ENCODE measurements at regions not wholly inside any gene's neighbourhood (a gene's known extent, or its start where the extent isn't known, plus 50 kb on each side); places are given as distances from the start of the nearest gene placed in this dataset.
"Not testable (repeated sequence)": the region's sequence is repeated elsewhere in the genome, so short reads cannot be mapped to it uniquely, and the experiment has no call there.

DNA sequence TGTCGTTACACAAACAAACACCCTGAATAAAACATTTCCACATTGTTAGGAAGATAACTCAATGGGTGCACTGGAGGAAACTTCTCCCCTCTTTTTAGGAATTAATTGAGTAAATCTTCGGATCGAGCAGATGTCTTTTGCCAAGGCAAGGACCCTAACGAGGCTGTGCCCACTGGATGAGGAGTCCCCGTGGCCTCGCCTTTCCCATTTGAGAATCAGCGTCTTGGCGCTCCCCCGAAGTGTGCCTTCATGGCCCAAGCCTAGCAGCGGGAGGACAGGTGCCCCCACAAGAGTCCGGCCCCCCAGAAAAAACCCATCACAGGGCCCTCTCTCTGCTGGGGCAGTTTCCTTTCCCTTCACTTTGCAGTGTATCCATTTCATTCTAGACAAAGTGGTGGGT, 246.6 kb downstream of the BCL11B start:
- Mint-ChIP-seq H3K4me3 (no peak overlapping the region), H3K36me3 (no peaks in the 10 kb centered on the region), H3K27me3 (no peaks in the 10 kb centered on the region), H3K4me1 (no peaks in the 10 kb centered on the region), H3K9me3 (peaks cover 14% of the 10 kb centered on the region), H3K27ac (no peak overlapping the region)
- ATAC-seq = no peak

DNA sequence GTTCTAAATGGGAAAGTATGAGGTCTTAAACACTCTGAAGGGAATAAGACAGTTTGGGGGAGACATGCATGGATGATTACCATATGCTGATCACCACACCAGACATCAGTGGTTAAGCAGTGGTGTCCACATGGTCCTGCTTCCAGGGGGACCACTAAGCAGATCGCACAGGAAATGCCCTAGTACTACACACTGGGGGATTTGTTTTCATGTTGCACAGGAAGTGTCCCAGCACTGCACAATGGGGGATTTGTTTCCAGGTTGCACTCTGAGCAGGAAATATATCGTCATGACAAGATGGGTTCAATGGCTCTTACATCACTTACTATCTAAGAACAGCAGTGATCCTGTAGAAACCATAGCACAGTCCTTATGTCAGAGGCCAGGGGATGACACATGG, 245.5 kb downstream of the BCL11B start:
- ATAC-seq = no peak
- Mint-ChIP-seq H3K9me3 (peaks cover 11% of the 10 kb centered on the region), H3K4me3 (no peak overlapping the region), H3K36me3 (no peaks in the 10 kb centered on the region), H3K4me1 (no peaks in the 10 kb centered on the region), H3K27ac (no peak overlapping the region), H3K27me3 (no peaks in the 10 kb centered on the region)

DNA sequence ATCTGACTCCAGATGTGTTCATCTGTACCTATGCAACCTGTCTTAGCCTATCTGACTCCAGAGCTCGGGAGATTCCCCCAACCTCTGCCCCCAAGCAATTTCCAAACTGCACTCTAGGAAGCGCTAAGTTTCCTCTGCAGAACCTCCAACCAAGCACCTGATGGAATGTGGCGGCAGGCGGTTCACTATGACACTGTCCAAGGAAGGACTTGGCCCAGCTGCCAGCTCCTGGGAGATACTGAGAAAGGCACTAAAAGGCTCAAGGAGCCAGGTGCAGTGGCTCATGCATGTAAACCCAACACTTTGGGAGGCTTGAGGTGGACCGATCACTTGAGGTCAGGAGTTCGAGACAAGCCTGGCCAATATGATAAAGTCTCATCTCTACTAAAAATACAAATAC, 244.0 kb downstream of the BCL11B start:
- Mint-ChIP-seq H3K4me3 (no peak overlapping the region), H3K36me3 (no peaks in the 10 kb centered on the region), H3K9me3 (peaks cover 12% of the 10 kb centered on the region), H3K27ac (no peak overlapping the region), H3K27me3 (no peaks in the 10 kb centered on the region), H3K4me1 (no peaks in the 10 kb centered on the region)
- ATAC-seq = no peak

DNA sequence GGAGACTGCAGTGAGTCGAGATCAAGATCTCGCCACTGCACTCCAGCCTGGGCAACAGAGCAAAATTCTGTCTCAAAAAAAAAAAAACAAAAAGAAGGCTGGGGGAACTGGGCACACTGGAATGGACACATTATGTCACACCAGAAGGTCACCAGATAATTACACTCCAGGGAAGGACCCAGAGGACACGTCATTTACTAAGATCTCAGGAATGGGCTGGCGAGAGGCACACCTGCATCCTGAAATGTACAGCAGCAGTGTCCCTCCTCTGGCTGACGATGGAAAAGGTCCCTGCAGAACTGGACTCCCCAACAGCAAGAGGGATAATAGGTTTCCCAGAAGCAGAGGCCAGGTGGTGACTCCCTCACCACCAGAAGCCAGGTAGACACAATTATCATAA, 243.5 kb downstream of the BCL11B start:
- H3K4me1 Mint-ChIP-seq = no peaks in the 10 kb centered on the region
- no peak overlapping the region for H3K27ac Mint-ChIP-seq
- H3K36me3 Mint-ChIP-seq = no peaks in the 10 kb centered on the region
- H3K4me3 Mint-ChIP-seq = no peak overlapping the region
- no peak for ATAC-seq
- no peaks in the 10 kb centered on the region for H3K27me3 Mint-ChIP-seq
- H3K9me3 Mint-ChIP-seq = peaks cover 12% of the 10 kb centered on the region

DNA sequence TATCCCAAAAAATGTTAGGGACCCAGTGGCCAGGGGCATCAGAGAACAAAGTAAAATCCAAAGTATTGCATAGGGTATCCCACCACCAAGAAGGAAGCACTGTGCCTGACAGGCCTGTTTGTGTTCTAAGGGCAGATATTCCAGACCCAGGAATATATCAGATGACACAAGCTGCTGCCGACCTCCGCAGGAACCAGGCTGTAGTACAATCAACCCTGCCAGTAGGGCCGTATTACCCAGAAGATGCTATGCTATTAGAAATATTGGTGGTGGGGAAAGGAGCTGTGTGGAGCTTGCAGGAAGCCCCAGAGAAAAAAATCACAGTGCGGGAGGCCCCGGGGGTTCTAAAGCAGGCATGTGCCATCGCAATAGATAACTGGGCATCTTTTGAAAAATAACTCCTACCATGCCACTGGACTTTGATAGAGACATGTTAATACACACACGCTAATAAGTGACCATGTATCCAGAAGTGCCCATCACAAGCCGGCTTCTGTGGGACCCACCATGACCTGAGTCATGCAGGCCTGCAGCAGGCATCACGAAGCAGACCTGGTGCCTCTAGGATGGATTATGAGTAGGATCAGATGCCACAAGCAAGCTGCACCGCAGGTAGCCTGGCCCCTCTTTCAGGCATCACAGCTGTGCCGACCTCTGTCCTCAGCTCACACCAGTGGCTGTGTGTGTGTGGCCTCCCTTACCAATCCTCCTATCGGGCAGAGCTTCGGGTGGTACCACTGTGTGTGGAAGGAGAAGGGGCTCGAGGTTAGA, 242.7 kb downstream of the BCL11B start:
- Mint-ChIP-seq H3K9me3 (peaks cover 12% of the 10 kb centered on the region), H3K36me3 (no peaks in the 10 kb centered on the region), H3K27me3 (no peaks in the 10 kb centered on the region), H3K27ac (no peak overlapping the region), H3K4me3 (no peak overlapping the region), H3K4me1 (no peaks in the 10 kb centered on the region)
- ATAC-seq = no peak

DNA sequence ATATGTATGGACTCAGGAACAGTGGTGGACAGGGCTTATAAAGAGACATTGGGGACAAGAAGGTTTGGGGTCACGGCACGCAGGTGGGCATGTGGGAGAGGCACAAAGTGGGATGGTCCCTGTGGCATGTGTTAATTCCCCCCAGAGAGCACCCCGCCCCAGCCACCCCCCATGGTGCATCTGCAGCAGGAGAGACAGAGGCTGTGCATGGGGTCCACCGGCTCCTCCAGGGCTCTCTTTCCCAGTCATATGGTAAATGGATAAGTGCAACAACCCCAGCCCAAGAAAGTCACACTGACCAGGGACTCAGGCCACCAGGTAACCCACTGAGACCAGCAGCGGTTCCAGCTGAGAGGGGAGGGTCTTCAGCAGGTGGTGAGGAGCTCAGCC, 242.1 kb downstream of the BCL11B start:
- Mint-ChIP-seq H3K36me3 (no peaks in the 10 kb centered on the region), H3K9me3 (peaks cover 12% of the 10 kb centered on the region), H3K27me3 (no peaks in the 10 kb centered on the region), H3K4me3 (no peak overlapping the region), H3K27ac (no peak overlapping the region), H3K4me1 (no peaks in the 10 kb centered on the region)
- no peak for ATAC-seq

DNA sequence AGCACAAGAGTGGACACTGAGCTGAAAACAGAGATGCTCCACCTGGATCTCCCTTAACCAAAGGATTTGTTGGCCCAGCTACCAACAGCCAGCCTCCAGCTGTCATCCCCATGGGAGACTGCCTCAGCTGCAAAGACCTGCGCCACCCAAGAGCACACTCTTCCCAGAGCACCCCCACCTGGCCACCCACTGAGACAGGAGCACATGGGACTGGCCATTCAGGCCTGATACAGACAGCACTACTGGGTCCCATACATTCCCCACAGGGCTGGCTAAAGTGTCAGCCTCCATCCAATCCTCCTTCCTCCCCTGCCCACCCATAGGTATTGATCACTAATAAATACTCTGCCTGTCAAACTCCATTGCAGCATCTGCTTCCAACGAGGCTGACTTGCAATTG, 241.5 kb downstream of the BCL11B start:
- no peak overlapping the region for H3K4me3 Mint-ChIP-seq
- ATAC-seq = no peak
- H3K9me3 Mint-ChIP-seq = peaks cover 12% of the 10 kb centered on the region
- H3K27ac Mint-ChIP-seq = no peak overlapping the region
- no peaks in the 10 kb centered on the region for H3K36me3 Mint-ChIP-seq
- H3K4me1 Mint-ChIP-seq = no peaks in the 10 kb centered on the region
- no peaks in the 10 kb centered on the region for H3K27me3 Mint-ChIP-seq

DNA sequence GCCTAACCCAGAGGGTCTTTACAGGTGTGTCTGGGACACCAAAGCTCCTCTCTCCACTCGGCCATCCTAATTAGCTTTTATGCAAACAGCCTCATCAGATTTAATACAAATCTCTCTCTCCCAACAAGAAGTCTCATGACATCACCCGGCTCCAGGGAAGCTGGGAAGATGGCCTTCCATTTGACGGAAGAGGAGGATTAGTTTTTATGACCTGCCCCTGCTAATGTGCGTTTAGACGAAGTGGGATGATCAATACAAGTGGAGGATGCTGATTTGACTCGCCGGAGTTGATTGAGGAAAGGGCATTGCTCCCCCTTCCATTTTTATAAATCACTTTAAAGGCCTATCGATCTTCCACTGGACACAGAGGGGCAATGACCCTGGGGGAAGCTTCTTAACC, 239.2 kb downstream of the BCL11B start:
- no peak overlapping the region for H3K4me3 Mint-ChIP-seq

DNA sequence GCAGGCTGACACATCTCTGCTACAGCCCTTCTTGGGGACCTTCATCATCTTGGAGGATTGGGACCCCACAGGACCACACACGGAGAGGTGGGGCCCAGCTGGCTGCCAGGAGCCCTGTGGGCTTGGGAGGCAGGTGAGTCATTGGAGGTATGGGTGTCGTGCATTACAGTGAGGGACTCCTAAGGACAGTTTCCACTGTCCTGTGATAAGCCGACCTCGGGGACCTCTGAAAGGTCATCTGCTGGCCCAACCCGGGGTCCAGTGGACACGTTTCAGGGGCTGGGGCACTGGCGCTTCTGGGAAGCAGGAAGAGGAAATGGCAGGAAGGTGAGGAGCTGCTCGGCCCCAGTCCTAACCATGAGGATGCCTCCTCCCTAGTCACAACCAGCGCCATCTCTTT, 238.0 kb downstream of the BCL11B start:
- Mint-ChIP-seq H3K36me3 (no peaks in the 10 kb centered on the region), H3K4me1 (no peaks in the 10 kb centered on the region), H3K9me3 (peaks cover 8% of the 10 kb centered on the region), H3K4me3 (no peak overlapping the region), H3K27me3 (no peaks in the 10 kb centered on the region), H3K27ac (no peak overlapping the region)
- no peak for ATAC-seq

More for the DNA sequence above, 239.2 kb downstream of the BCL11B start:
- Mint-ChIP-seq H3K27me3 (no peaks in the 10 kb centered on the region), H3K4me1 (no peaks in the 10 kb centered on the region), H3K9me3 (peaks cover 6% of the 10 kb centered on the region), H3K36me3 (no peaks in the 10 kb centered on the region), H3K27ac (no peak overlapping the region)
- no peak for ATAC-seq

DNA sequence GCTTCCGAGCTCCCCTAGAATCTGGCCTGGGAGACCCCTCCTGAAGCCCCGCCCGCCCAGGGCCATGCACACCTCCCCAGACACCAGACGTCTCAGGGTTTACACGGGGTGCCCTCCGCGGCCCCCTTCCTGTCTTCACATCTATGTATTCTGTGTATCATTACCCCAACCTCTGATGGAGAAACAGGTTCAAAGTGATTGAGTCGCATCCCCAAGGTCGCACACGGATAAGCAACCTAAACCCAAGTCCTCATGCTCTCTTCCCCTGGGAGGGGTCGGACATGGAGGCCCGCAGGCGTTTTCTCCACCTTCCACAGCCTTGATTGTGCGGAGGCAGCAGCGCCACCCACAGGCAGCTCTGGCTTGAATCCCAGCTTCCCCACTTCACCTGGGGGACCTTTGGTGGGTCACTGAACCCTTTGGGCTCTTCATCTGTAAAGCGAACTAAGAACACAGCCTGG, 237.3 kb downstream of the BCL11B start:
- Mint-ChIP-seq H3K27ac (no peak overlapping the region), H3K4me3 (no peak overlapping the region), H3K9me3 (peaks cover 8% of the 10 kb centered on the region), H3K4me1 (no peaks in the 10 kb centered on the region), H3K27me3 (no peaks in the 10 kb centered on the region), H3K36me3 (no peaks in the 10 kb centered on the region)
- no peak for ATAC-seq

DNA sequence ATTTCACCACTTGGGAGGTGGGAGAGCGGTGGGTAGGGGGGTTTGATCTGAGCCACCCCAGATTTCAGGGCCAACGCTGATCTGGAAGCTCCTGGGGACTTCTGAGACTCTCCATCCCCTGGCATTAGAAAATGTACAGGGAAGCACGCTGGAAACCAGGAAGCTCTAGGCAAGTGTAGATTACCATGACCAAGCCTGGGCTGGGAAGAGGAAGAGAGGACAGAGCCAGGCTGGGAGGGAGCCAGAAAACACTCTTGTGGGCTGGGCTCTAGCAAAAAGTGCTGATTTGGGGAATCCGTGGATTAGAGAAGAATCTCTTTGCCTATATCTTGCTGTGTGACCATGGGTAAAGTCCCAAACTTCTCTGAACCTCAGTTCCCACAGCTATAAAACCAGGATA, 236.7 kb downstream of the BCL11B start:
- no peaks in the 10 kb centered on the region for H3K27me3 Mint-ChIP-seq
- H3K4me3 Mint-ChIP-seq = no peak overlapping the region
- no peak for ATAC-seq
- no peaks in the 10 kb centered on the region for H3K4me1 Mint-ChIP-seq
- H3K27ac Mint-ChIP-seq = no peak overlapping the region
- H3K9me3 Mint-ChIP-seq = peaks cover 10% of the 10 kb centered on the region
- H3K36me3 Mint-ChIP-seq = no peaks in the 10 kb centered on the region

DNA sequence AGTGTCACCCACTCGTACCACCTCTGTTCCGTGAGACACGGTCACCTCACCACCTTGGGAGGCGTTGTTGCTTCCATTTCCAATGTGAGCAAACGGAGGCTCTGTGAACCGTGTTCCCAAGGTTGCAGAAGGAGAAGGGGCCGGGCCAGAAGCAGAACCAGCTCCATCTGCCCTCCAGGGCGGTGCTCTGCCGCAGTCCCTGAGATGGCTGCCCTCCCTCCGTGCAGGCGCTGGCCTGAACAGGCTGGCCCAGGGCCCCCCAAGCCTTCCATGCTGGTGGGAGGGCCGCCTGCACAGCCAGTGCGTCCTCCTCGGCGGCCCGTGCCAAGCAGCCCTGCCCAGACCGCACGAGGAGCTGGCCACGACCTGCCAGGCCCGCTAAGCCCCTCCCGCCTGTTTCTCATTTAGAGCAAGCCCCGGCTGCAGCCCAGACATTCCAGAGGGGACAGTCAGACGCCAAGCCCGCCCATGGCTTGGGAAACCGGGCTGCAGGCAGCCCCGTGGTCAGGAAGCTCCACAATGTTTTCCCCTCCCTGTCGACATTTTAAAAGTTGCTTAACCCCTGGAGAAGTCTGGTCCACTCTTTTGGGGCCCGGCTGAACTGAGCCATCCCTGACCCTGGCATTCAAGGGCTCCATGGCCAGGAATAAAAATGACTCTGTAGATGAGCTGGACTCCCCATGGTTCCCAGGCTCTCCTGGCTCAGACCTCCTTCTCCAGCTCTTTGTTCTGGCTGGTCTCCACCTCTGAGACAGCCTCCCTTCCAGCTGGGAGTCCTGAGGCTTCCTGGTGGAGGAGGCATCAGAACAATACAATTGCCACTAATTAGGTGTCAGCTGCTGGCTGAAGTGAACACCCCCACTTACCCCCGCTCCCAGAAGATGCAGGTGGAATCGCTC, 236.0 kb downstream of the BCL11B start:
- Mint-ChIP-seq H3K36me3 (no peaks in the 10 kb centered on the region), H3K27ac (no peak overlapping the region), H3K4me3 (no peak overlapping the region), H3K9me3 (peaks cover 10% of the 10 kb centered on the region), H3K27me3 (no peaks in the 10 kb centered on the region), H3K4me1 (no peaks in the 10 kb centered on the region)
- ATAC-seq = no peak

DNA sequence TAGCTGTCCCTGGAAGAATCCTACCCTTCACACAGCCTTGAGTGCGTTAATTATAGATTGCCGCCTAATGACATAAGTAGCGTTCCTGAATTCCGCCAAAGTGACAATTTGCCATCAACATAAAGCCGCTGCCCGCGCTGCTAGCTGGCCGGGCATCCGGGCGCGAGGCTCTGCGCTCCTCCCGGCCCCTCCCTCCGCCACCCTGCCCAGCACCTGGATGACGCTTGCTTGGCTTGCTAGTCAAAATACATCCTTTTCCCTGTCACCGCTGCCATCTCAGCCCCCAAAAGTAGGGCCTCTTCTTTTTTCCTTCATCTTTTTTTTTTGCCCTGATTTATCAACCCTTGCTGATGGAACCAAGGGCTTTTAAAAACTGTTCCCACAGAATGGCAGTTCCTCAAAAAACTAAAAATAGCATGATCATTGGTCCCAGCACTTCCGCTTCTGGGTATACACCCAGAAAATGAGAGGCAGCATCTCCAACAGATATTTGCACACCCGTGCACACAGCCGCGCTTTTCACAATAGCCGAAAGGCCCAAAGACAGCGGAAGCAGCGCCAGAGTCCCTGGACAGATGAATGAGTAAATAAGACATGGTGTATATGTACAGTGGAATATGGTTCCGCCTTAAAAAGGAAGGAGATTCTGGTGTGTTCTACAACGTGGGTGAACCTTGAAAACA, 235.2 kb downstream of the BCL11B start:
- Mint-ChIP-seq H3K9me3 (peaks cover 10% of the 10 kb centered on the region), H3K4me1 (no peaks in the 10 kb centered on the region), H3K27ac (no peak overlapping the region)

DNA sequence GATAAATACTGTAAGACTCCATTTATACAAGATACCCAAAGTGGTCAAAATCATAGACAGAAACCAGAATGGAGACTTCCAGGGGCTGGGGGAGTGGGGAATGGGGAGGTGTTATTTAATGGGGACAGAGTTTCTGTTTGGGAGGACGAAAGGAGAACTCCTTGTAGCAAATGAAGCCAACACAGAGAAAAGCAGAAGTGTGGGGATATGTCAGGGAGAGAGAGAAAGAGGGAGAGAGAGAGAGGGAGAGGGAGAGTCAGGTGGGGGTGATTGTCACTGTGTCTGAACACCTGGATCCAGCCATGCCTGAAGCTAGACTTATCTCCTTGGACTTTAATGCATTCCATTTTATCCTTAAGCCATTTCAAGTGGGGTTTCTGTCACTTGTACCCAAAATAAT, 234.7 kb downstream of the BCL11B start:
- not testable (repeated sequence) for H3K36me3 Mint-ChIP-seq, H3K9me3 Mint-ChIP-seq, H3K27ac Mint-ChIP-seq, H3K4me3 Mint-ChIP-seq, ATAC-seq, H3K27me3 Mint-ChIP-seq, H3K4me1 Mint-ChIP-seq

More for the DNA sequence above, 235.2 kb downstream of the BCL11B start:
- ATAC-seq = no peak
- no peaks in the 10 kb centered on the region for H3K36me3 Mint-ChIP-seq
- no peaks in the 10 kb centered on the region for H3K27me3 Mint-ChIP-seq
- no peak overlapping the region for H3K4me3 Mint-ChIP-seq

DNA sequence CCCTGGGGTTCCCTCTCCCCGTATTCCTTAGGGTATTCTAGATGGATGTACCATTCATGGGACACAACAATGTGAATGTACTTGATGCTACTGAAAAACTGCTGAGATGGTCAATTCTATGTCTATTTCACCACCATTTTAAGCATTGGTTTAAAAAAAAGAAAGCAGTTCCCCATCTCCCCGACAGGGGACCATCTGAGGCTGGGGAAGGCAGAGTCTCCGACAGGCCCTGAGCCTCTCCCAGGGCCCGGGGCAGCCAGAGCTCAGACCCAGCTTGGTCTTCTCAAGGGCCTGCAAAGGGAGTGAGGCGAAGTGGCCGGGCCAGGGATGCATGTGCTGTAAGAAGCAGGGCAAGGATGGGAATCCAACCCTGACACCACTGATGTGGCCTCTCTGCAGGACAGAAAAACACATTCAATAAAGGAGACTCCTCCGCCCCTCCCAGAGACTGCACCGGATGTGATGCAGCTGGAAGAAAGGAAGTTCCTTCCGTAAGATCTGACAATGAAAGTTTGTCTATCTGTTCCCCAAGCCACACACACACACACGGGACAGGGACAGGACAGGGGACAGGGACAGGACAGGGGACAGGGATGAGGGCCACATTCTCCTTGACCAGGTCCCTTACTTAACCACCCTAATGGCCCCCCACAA, 234.1 kb downstream of the BCL11B start:
- ATAC-seq = no peak
- no peaks in the 10 kb centered on the region for H3K36me3 Mint-ChIP-seq
- no peak overlapping the region for H3K27ac Mint-ChIP-seq
- H3K27me3 Mint-ChIP-seq = no peaks in the 10 kb centered on the region
- peaks cover 7% of the 10 kb centered on the region for H3K9me3 Mint-ChIP-seq
- no peaks in the 10 kb centered on the region for H3K4me1 Mint-ChIP-seq
- H3K4me3 Mint-ChIP-seq = no peak overlapping the region

All from stimulated activated memory B cell treated with anti-CD40 and anti-IgM and Interleukin-4, amounts not matched to agents 10 μg/mL and 1 μg/mL and 100 μg/mL, for 72 hours (primary cell).